Naive thymus-derived CD4-positive, alpha-beta T cell (primary cell): ENCODE measurements at regions not wholly inside any gene's neighbourhood (a gene's known extent, or its start where the extent isn't known, plus 50 kb on each side); places are given as distances from the start of the nearest gene placed in this dataset.

Experiments used
- ATAC-seq: fragments of 150-1000 bp; cut with Tn5 transposase; 2 replicates; pipeline ENCODE4 v1.10.0; 2021; ENCODE audit warnings: mild to moderate bottlenecking, moderate library complexity
- CTCF ChIA-PET: fragments of 350-600 bp; sonication (Branson Sonifier 250); formaldehyde crosslinking; loops from one replicate; lab custom pipeline; 2021; ENCODE audit warnings: antibody characterized with exemption; lab: Charles Lee
- POLR2A ChIA-PET: fragments of 350-600 bp; sonication (Branson Sonifier 250); formaldehyde crosslinking; loops from one replicate; lab custom pipeline; 2021; ENCODE audit warnings: antibody characterized with exemption, inconsistent platforms; lab: Charles Lee
- DNase-seq, 9 donors: peaks; one replicate each; pipeline versions ENCODE4 v3.0.0 to v3.0.0-alpha.2; 2020 to 2022; ENCODE audit warnings: mixed read lengths in 1 of 9
- H3K27ac ChIP-seq: one replicate; pipeline ENCODE4 v1.7.0; 2013; ENCODE audit warnings: mild to moderate bottlenecking, low read depth, low read length, moderate library complexity
- H3K27me3 ChIP-seq, 2 donors: one replicate each; pipeline ENCODE4 v1.7.0; 2013; ENCODE audit warnings: low read length in 2 of 2, mild to moderate bottlenecking in 2 of 2, moderate library complexity in 2 of 2; ENCODE audit not compliant: control insufficient read depth in 2 of 2, insufficient read depth in 2 of 2
- H3K36me3 ChIP-seq, 3 experiments: 1 replicate in 2 of 3; 2 replicates in 1 of 3; pipeline ENCODE4 v1.7.0; 2013; ENCODE audit warnings: low read length in 3 of 3, mild to moderate bottlenecking in 3 of 3, moderate library complexity in 1 of 3; ENCODE audit not compliant: insufficient read depth in 3 of 3, control insufficient read depth in 2 of 3
- H3K4me1 ChIP-seq, 2 donors: one replicate each; pipeline ENCODE4 v1.7.0; 2013; ENCODE audit warnings: low read length in 2 of 2, mild to moderate bottlenecking in 2 of 2, moderate library complexity in 1 of 2; ENCODE audit not compliant: control insufficient read depth in 2 of 2, insufficient read depth in 2 of 2
- H3K4me3 ChIP-seq: 2 replicates; pipeline ENCODE4 v1.7.0; 2013; ENCODE audit warnings: mild to moderate bottlenecking, low read length
- H3K9me3 ChIP-seq, 3 experiments: 1 replicate in 2 of 3; 2 replicates in 1 of 3; pipeline ENCODE4 v1.7.0; 2013; ENCODE audit warnings: low read length in 3 of 3; ENCODE audit not compliant: control insufficient read depth in 2 of 3
- H3K27ac Mint-ChIP-seq, 9 donors: one replicate each; pipeline ENCODE4 v1.8.0; 2020 to 2022; ENCODE audit warnings: mixed read lengths in 9 of 9, mild to moderate bottlenecking in 8 of 9, moderate library complexity in 5 of 9, inconsistent platforms in 2 of 9
- H3K27me3 Mint-ChIP-seq, 5 donors: one replicate each; pipeline ENCODE4 v1.8.0; 2021 to 2022; ENCODE audit warnings: mixed read lengths in 5 of 5, mild to moderate bottlenecking in 1 of 5
- H3K36me3 Mint-ChIP-seq, 5 donors: one replicate each; pipeline ENCODE4 v1.8.0; 2020 to 2022; ENCODE audit warnings: mixed read lengths in 5 of 5, mild to moderate bottlenecking in 3 of 5, inconsistent platforms in 1 of 5
- H3K4me1 Mint-ChIP-seq, 7 donors: one replicate each; pipeline ENCODE4 v1.8.0; 2020 to 2022; ENCODE audit warnings: mixed read lengths in 7 of 7, mild to moderate bottlenecking in 3 of 7, inconsistent platforms in 1 of 7
- H3K4me3 Mint-ChIP-seq, 10 donors: one replicate each; pipeline ENCODE4 v1.8.0; 2020 to 2022; ENCODE audit warnings: mild to moderate bottlenecking in 10 of 10, mixed read lengths in 10 of 10, moderate library complexity in 6 of 10, inconsistent platforms in 2 of 10
- H3K9me3 Mint-ChIP-seq, 11 donors: one replicate each; pipeline ENCODE4 v1.8.0; 2020 to 2022; ENCODE audit warnings: mixed read lengths in 11 of 11, mild to moderate bottlenecking in 4 of 11, inconsistent platforms in 1 of 11, moderate library complexity in 1 of 11
- intact Hi-C, 2 donors: fragments of 100-400 bp; cut with micrococcal nuclease; formaldehyde crosslinking; loops; one replicate each; pipeline ENCODE4 v1.15.1; 2023

DNA sequence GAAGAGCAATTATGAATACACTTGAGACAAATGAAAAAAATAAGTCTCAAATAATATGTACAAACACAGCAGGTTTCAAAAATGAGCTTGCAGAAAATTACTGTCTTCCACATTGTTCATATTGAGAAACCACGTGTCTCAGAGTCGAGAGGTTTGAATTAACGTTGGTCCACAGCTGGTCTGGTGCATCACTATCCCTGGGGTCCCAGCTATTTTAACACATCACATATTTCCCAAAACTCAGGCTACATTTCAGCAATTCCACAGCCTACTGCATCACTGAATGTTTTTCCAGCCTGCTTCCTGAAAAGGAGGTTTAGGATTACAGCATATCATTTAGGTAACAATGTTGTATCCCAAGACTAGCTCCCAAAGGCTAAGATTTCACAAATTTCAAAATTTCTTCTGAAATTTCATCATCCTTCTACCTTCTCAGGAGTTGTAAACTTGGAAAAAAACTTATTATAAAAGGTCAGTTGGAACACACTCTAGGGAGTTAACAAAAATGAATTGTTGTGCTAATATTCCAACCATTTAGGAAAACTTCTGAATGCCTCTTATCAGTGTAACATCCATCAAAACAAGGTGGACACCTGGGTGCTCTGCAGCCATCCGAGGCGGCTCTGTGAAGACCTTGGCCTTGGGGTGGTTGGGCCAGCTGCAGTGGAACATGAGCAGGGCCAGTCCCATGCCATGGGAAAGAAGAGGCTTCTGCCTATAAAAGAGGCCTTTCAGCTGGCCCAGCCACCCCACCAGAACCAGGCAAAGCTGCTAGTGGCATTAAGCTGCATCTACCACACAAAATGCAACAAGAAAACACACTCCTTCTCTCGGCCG, 198.1 kb upstream of the RBBP8 start:
- no peaks in the 10 kb centered on the region for H3K36me3 ChIP-seq
- DNase-seq = no peak
- no peak overlapping the region for H3K4me3 Mint-ChIP-seq
- peaks cover 0 to 11% (median 0%) of the 10 kb centered on the region in 7 donors for H3K4me1 Mint-ChIP-seq
- peaks cover 0 to 2% (median 0%) of the 10 kb centered on the region in 11 donors for H3K9me3 Mint-ChIP-seq
- no peaks in the 10 kb centered on the region for H3K9me3 ChIP-seq
- no peak overlapping the region for H3K27ac Mint-ChIP-seq
- no peaks in the 10 kb centered on the region for H3K4me1 ChIP-seq
- ATAC-seq = no peak
- no peaks in the 10 kb centered on the region for H3K27me3 ChIP-seq
- intact Hi-C loops = no loop called here
- no peak overlapping the region for H3K27ac ChIP-seq
- ChIA-PET POLR2A (no interaction called here), CTCF (no interaction called here)
- H3K4me3 ChIP-seq = no peak overlapping the region
- peaks cover 0 to 25% (median 16%) of the 10 kb centered on the region in 5 donors for H3K27me3 Mint-ChIP-seq
- H3K36me3 Mint-ChIP-seq = no peaks in the 10 kb centered on the region

- Mint-ChIP-seq H3K4me3 (no peak overlapping the region), H3K27me3 (peaks cover 2 to 20% (median 10%) of the 10 kb centered on the region in 5 donors), H3K9me3 (peaks cover 0 to 2% (median 0%) of the 10 kb centered on the region in 11 donors), H3K4me1 (peaks cover 0 to 19% (median 0%) of the 10 kb centered on the region in 7 donors), H3K36me3 (no peaks in the 10 kb centered on the region), H3K27ac (no peak overlapping the region)
- H3K27ac ChIP-seq = no peak overlapping the region
- H3K4me1 ChIP-seq = no peaks in the 10 kb centered on the region
- ChIA-PET POLR2A (no interaction called here), CTCF (no interaction called here)
- H3K27me3 ChIP-seq = peaks cover 0 to 3% of the 10 kb centered on the region in 2 donors
- DNase-seq (no peak), ATAC-seq (no peak)
- H3K4me3 ChIP-seq = no peak overlapping the region
- H3K9me3 ChIP-seq = no peaks in the 10 kb centered on the region
- no peaks in the 10 kb centered on the region for H3K36me3 ChIP-seq
- intact Hi-C loops = no loop called here
These were observed 196.1 kb upstream of the RBBP8 start for GRCh38 chr18:22737054-22737453.

GRCh38 chr18:22739061-22739642, 194.0 kb upstream of the RBBP8 start:
- Histone ChIP-seq H3K27ac (no peak overlapping the region), H3K9me3 (no peaks in the 10 kb centered on the region), H3K4me3 (no peak overlapping the region), H3K4me1 (no peaks in the 10 kb centered on the region), H3K36me3 (no peaks in the 10 kb centered on the region), H3K27me3 (peaks cover 0 to 3% of the 10 kb centered on the region in 2 donors)
- POLR2A ChIA-PET = interaction anchor here (0.6 kb wide), 1 partner anchor 37 kb away, joined by 3 read pairs; no protein-coding TSS in a partner anchor
- H3K36me3 Mint-ChIP-seq = peaks cover 0 to 4% (median 0%) of the 10 kb centered on the region in 5 donors
- H3K27ac Mint-ChIP-seq = no peak overlapping the region
- ATAC-seq (no peak), DNase-seq (no peak)
- intact Hi-C loops = no loop called here
- peak overlapping the region in 1 of 10 donors; percentile 46 for H3K4me3 Mint-ChIP-seq
- peaks cover 0 to 15% (median 4%) of the 10 kb centered on the region in 11 donors for H3K9me3 Mint-ChIP-seq
- peaks cover 0 to 19% (median 0%) of the 10 kb centered on the region in 7 donors for H3K4me1 Mint-ChIP-seq
- H3K27me3 Mint-ChIP-seq = peaks cover 0 to 14% (median 4%) of the 10 kb centered on the region in 5 donors
- CTCF ChIA-PET = no interaction called here

DNA sequence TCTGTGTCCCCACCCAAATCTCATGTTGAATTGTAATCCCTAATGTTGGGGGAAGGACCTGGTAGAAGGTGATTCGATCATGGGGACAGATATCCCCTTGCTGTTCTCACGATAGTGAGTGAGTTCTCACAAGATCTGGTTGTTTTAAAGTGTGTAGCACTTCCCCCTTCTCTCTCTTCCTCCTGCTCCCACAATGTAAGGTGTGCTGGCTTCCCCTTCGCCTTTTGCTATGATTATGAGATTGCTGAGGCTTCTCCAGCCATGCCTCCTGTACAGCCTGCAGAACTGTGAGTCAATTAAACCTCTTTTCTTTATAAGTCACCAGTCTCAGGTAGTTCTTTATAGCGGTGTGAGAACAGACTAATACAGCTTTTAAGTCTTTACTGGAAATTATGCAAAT, 193.3 kb upstream of the RBBP8 start:
- no peak overlapping the region for H3K4me3 ChIP-seq
- H3K27me3 ChIP-seq = peaks cover 0 to 3% of the 10 kb centered on the region in 2 donors
- CTCF ChIA-PET = no interaction called here
- peaks cover 0 to 2% (median 0%) of the 10 kb centered on the region in 3 experiments for H3K9me3 ChIP-seq
- H3K27ac ChIP-seq = no peak overlapping the region
- POLR2A ChIA-PET = no interaction called here
- Mint-ChIP-seq H3K36me3 (peaks cover 0 to 4% (median 0%) of the 10 kb centered on the region in 5 donors), H3K27me3 (peaks cover 0 to 11% (median 4%) of the 10 kb centered on the region in 5 donors), H3K4me3 (no peak overlapping the region), H3K4me1 (peaks cover 0 to 19% (median 0%) of the 10 kb centered on the region in 7 donors), H3K9me3 (peaks cover 0 to 18% (median 6%) of the 10 kb centered on the region in 11 donors), H3K27ac (no peak overlapping the region)
- DNase-seq (no peak), ATAC-seq (no peak)
- intact Hi-C loops = no loop called here
- no peaks in the 10 kb centered on the region for H3K36me3 ChIP-seq
- no peaks in the 10 kb centered on the region for H3K4me1 ChIP-seq

GRCh38 chr18:22741318-22741717, 191.8 kb upstream of the RBBP8 start:
- Histone ChIP-seq H3K36me3 (no peaks in the 10 kb centered on the region), H3K4me1 (no peaks in the 10 kb centered on the region), H3K27ac (no peak overlapping the region), H3K4me3 (no peak overlapping the region), H3K27me3 (peaks cover 0 to 3% of the 10 kb centered on the region in 2 donors), H3K9me3 (peaks cover 0 to 3% (median 0%) of the 10 kb centered on the region in 3 experiments)
- intact Hi-C loops = no loop called here
- CTCF ChIA-PET = no interaction called here
- H3K4me1 Mint-ChIP-seq = peaks cover 0 to 19% (median 0%) of the 10 kb centered on the region in 7 donors
- no peak overlapping the region for H3K27ac Mint-ChIP-seq
- H3K4me3 Mint-ChIP-seq = no peak overlapping the region
- H3K36me3 Mint-ChIP-seq = peaks cover 0 to 4% (median 0%) of the 10 kb centered on the region in 5 donors
- H3K27me3 Mint-ChIP-seq = peaks cover 4 to 19% (median 9%) of the 10 kb centered on the region in 5 donors
- DNase-seq (no peak), ATAC-seq (no peak)
- H3K9me3 Mint-ChIP-seq = peaks cover 0 to 24% (median 9%) of the 10 kb centered on the region in 11 donors
- POLR2A ChIA-PET = no interaction called here

DNA sequence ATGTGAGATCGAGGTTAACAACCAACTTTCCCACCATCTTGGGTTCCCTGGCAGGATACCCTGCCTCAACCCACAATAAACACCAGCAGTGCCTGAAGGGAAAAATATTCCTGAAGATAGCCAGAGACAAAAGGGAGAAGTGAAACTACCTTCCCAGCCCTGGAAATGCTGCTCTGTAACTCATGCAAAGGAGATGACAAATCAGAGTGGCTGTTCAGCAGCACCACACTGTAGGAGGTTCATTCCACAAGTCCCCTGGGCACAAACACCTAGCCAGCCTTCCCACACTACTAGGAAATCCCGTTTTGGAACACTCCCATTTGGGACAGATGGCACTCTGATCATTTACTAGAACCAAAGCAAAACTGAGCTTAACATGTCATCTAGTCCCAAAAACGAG, 190.7 kb upstream of the RBBP8 start:
- CTCF ChIA-PET = no interaction called here
- Histone ChIP-seq H3K4me3 (no peak overlapping the region), H3K27me3 (peaks cover 0 to 3% of the 10 kb centered on the region in 2 donors), H3K4me1 (no peaks in the 10 kb centered on the region), H3K9me3 (peaks cover 0 to 3% (median 0%) of the 10 kb centered on the region in 3 experiments), H3K27ac (no peak overlapping the region), H3K36me3 (no peaks in the 10 kb centered on the region)
- no peak overlapping the region for H3K4me3 Mint-ChIP-seq
- no peak for ATAC-seq
- H3K36me3 Mint-ChIP-seq = peaks cover 0 to 4% (median 0%) of the 10 kb centered on the region in 5 donors
- peaks cover 0 to 19% (median 0%) of the 10 kb centered on the region in 7 donors for H3K4me1 Mint-ChIP-seq
- POLR2A ChIA-PET = no interaction called here
- H3K27ac Mint-ChIP-seq = no peak overlapping the region
- H3K9me3 Mint-ChIP-seq = peaks cover 0 to 31% (median 11%) of the 10 kb centered on the region in 11 donors
- DNase-seq = no peak
- peaks cover 4 to 24% (median 15%) of the 10 kb centered on the region in 5 donors for H3K27me3 Mint-ChIP-seq
- intact Hi-C loops = no loop called here
